Skeletal muscle cell (primary cell): ENCODE measurements at regions not wholly inside any gene's neighbourhood (a gene's known extent, or its start where the extent isn't known, plus 50 kb on each side); places are given as distances from the start of the nearest gene placed in this dataset.

Experiments used
- DNase-seq: peaks from one replicate; pipeline ENCODE4 v3.0.0-alpha.2; 2010; ENCODE audit warnings: low read depth
- H3K4me3 ChIP-seq: 2 replicates; pipeline ENCODE4 v1.5.1; 2011; ENCODE audit warnings: low read depth, mild to moderate bottlenecking, control low read depth, low read length, moderate library complexity

DNA sequence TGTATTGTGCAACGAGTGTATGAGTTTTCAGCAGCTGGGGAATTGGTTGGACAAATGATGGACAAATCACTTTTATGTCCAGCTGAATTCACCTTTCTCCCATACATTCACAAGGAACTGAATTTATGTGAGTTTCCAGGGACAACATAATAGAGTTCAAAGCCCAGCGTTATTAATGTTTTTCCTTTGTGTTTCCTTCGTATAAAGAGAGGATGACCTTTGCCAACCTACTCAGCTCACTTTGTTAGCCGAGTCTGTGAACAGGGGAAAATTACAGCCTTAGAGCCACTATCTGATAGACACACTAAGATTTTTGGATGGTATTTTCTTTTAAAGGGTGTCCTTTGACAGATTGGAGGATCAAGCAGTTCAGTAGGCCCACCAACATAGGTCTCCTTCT is 352.5 kb downstream of the KIF4B start:
- no peak for DNase-seq

GRCh38 chr5:155367841-155368240 is 354.3 kb downstream of the KIF4B start:
- no peak overlapping the region for H3K4me3 ChIP-seq
- DNase-seq, result no peak

More for the DNA sequence above, 352.5 kb downstream of the KIF4B start:
- H3K4me3 ChIP-seq, result no peak overlapping the region

DNA sequence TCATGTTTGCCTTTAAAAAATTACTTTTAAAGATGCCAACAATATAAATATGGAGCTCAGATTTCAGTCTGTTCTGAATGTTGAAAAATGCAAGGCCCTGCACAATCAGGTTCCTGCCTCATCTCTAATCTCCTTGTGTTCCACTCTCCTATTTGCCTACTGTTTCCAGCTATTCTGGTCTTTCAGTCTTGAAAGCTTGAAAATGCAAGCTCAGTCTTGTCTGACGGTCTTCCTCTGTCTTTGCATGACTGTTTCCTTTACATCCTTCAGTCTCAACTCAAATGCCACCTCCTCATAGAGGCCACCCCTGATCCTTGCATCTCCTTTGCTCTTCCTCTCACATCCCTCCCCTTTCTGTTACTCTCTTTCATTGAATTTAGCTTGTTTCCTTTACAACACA is 354.9 kb downstream of the KIF4B start:
- DNase-seq, result no peak
- H3K4me3 ChIP-seq, result no peak overlapping the region

- no peak overlapping the region for H3K4me3 ChIP-seq
- DNase-seq, result no peak
These were observed 366.9 kb downstream of the KIF4B start for GRCh38 chr5:155380480-155380879.

DNA sequence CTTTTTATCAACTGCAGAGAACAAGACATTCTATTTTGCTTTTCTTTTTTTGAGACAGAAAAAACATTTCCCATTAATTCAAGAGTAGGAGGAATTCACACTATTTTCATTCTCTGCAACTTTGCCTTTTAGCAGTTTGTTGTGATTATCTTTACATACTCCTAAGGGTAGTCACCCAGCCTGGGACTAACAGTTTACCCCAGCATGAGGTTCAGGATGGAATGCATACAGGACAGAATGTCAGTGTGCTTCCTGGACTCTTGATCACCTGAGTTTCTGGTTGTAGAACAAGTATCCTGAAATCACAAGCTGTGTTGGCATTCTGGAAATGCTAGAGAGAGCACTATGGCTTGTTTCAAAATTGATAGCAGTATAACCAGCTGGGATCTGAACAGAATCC is 368.1 kb downstream of the KIF4B start:
- no peak for DNase-seq
- H3K4me3 ChIP-seq, result no peak overlapping the region

DNA sequence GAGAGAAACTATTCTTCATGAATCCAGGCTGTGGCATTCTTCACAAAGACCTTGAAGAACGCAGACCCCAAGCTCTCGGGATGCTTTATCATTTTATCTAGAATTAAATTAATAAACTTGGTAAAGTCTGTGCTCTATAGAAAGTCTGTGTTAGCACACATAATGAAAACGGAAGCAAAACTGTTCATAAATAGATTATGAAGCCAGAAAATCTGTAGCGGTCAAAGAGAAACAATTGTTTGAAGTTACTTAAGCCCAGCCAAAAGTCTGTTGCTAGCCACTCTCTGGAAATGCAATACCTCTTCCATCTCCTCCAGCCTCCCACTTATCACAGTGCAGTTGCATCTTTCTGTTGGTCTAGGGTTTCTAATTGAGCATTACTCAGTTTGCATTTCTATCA is 375.9 kb downstream of the KIF4B start:
- no peak for DNase-seq
- H3K4me3 ChIP-seq, result no peak overlapping the region

GRCh38 chr5:155394727-155395126 is 381.2 kb downstream of the KIF4B start:
- no peak for DNase-seq
- H3K4me3 ChIP-seq, result no peak overlapping the region

DNA sequence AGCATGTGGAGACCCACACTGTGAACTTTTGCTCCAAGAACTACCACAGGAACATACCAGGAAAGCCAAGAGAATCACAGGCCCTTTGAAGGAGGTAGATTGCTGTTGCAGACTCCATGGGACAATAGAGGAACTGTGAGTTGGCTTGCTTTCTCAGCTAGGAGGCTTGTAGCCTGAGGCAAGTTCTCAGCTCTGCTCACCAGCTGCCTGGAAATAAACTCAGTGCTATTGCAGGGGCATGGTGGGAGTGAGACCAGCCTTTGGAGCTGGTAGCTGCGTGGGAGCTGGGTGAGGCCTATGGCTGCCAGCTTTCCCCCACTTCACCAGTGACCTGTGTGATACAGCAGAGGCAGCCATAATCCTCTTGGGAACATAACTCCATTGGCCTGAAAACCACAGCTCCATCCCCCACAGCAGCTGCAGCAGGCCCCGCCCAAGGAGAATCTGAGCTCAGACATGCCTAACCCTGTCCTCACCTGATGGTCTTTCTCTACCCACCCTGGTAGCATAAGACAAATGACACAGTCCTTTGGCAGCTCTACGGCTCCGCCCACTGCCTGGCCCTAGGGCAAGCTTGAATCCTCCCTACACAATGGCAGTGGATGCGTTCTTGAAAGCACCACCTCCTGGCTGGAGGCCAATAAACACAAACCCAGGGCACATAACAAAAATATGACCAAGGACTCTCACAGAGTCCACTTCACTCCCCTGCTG is 389.5 kb downstream of the KIF4B start:
- DNase-seq, result no peak
- no peak overlapping the region for H3K4me3 ChIP-seq

GRCh38 chr5:155406815-155407214 is 393.3 kb downstream of the KIF4B start:
- no peak overlapping the region for H3K4me3 ChIP-seq
- no peak for DNase-seq

DNA sequence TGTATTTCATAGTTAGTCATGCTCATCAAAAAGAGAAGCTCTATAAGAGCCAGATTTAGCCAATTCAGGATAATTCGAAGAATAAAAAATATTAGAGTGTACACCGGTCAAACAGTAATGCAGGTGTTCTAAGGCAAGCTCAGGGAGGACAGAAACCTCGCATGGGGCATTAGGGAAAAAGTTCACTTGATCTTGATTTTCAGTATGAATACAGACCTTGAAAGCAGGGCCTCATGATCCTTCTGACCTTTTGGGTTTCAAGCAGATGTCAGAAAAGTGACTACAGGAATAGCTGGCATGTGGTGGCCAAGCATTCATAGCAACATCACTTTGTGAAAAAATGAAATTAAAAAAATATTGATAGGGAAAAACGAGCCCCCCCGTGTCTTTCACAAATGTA is 394.9 kb downstream of the KIF4B start:
- no peak overlapping the region for H3K4me3 ChIP-seq
- no peak for DNase-seq

GRCh38 chr5:155416765-155417164 is 403.2 kb downstream of the KIF4B start:
- no peak overlapping the region for H3K4me3 ChIP-seq
- no peak for DNase-seq

GRCh38 chr5:155418960-155419579 is 405.5 kb downstream of the KIF4B start:
- DNase-seq, result no peak
- H3K4me3 ChIP-seq, result no peak overlapping the region

- H3K4me3 ChIP-seq, result no peak overlapping the region
- DNase-seq, result no peak
These were observed 416.6 kb downstream of the KIF4B start for GRCh38 chr5:155430192-155430591.

DNA sequence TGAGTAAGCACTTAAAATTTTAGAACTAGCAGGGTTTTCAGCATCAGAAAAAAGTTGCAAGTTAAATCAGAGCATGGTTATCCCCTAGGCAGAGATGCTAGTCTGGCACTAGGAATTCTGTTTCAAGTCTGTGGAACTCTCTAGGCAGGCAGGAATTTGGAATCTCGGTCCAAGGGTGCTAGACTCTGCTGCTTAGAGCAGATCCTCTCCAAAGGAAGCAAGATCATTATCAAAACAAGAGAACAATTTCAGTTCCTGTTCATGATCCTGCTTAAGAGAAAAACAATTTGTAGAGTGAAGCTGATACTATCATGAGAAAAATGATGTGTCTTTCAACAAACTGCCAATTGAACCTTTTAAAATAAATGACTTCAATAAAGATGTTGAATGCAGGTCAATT is 420.7 kb downstream of the KIF4B start:
- no peak overlapping the region for H3K4me3 ChIP-seq
- DNase-seq, result no peak

GRCh38 chr5:155434681-155435080 is 421.1 kb downstream of the KIF4B start:
- H3K4me3 ChIP-seq, result no peak overlapping the region
- DNase-seq, result no peak

DNA sequence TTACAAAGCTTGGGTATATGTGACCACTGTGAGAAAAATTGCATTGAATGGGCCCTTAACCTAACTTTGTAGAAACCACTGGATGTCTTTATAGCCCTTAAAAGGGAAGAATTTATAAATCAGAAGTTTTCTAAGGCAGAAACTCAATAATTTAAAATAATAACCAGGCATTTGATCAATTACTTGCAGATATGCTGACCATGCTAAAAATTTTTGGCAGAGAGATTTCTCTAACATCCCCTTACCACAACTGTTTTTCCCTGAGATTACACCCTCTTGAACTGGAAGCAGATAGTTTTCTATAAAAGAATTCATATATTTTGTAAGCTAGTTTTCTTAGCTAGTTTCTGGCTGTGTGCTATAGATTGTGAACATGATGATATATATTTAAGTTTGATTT is 428.3 kb downstream of the KIF4B start:
- no peak for DNase-seq
- no peak overlapping the region for H3K4me3 ChIP-seq

DNA sequence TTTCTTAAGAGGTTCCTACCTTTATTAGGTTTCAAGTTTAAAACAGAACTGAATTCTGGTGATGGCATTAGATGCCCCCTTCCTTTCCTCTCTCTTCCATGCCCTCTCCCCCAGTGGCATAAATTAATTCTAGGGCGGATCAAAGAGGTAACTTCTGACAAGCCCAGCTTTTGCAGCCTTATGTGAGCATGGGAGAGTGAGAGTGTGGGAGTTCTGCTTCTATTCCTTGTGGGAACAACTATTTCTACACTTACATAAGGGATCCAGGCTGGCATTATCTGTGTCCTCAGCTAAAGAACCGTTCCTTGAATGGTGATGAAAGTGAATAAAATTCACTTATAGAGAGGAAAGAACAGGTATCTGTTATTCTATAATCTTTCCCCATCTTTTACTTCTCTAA is 437.6 kb downstream of the KIF4B start:
- no peak for DNase-seq
- no peak overlapping the region for H3K4me3 ChIP-seq

GRCh38 chr5:155455791-155456514 is 442.4 kb downstream of the KIF4B start:
- H3K4me3 ChIP-seq, result no peak overlapping the region

DNA sequence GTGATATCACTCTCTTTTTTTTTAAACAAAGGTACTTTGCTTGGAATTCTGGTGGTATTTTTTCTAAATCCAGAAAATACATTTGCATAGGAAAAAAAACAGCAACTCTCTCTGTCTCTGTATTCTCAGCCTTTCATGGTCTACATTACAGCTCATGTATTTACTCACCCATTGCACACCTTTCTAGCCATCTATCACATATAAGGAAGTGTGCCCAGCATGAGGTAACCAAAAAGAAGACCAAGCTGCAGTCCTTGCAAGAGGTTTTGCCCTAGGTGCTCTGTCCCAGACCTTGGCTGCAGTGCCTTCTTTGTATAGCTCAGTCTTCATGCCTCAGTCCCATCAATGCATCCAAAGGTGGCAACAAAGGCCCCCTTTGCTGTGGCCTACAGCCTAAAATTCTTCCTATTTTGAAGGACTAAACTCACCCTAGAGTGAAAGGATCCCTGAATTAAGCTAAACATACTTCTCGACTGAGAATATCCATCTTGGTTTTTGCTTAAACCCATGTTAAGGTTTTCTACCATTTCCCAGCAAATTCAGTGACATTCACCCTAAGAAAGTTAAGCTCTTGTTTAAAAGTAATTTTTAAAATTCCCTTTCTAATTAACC is 446.4 kb downstream of the KIF4B start:
- H3K4me3 ChIP-seq, result no peak overlapping the region
- no peak for DNase-seq

More at GRCh38 chr5:155455791-155456514, 442.4 kb downstream of the KIF4B start:
- DNase-seq, result no peak

GRCh38 chr5:155460501-155460931 is 447.0 kb downstream of the KIF4B start:
- H3K4me3 ChIP-seq, result no peak overlapping the region
- no peak for DNase-seq
